H1 (cell line): ENCODE measurements at regions not wholly inside any gene's neighbourhood (a gene's known extent, or its start where the extent isn't known, plus 50 kb on each side); places are given as distances from the start of the nearest gene placed in this dataset.

Experiments
- CTCF ChIA-PET: fragments of 300-600 bp; sonication (Branson Sonifier 250); formaldehyde crosslinking; loops from one replicate; lab custom pipeline; 2021; ENCODE audit not compliant: partially characterized antibody; lab: Charles Lee
- POLR2A ChIA-PET: fragments of 300-600 bp; sonication (Branson Sonifier 250); formaldehyde crosslinking; loops from one replicate; lab custom pipeline; 2021; ENCODE audit warnings: inconsistent platforms; ENCODE audit not compliant: partially characterized antibody; lab: Charles Lee
- DNase-seq, 2 experiments: peaks; one replicate each; pipeline versions ENCODE4 v3.0.0 to v3.0.0-alpha.2; 2010 to 2022; ENCODE audit warnings: low spot score in 2 of 2, low read depth in 1 of 2, mixed read lengths in 1 of 2
- FAIRE-seq: peaks from 2 replicates; lab custom pipeline; 2011; peaks lifted over from hg19 to GRCh38; lab: Jason Lieb, UNC
- H2AFZ ChIP-seq: 2 replicates; pipeline ENCODE4 v1.8.1; 2012; ENCODE audit warnings: low read length, inconsistent platforms
- H2AK5ac ChIP-seq: 2 replicates; pipeline ENCODE4 v1.6.1; 2013; ENCODE audit warnings: low read depth, low read length
- H2BK120ac ChIP-seq: replicated peaks from 2 replicates; pipeline ENCODE3; 2013; ENCODE audit warnings: low read depth, low read length, inconsistent platforms
- H2BK12ac ChIP-seq: 2 replicates; pipeline ENCODE4 v1.6.1; 2013; ENCODE audit warnings: low read depth, low read length
- H2BK15ac ChIP-seq: 2 replicates; pipeline ENCODE4 v1.6.1; 2013; ENCODE audit warnings: low read length
- H2BK20ac ChIP-seq: 2 replicates; pipeline ENCODE4 v1.6.1; 2013; ENCODE audit warnings: low read length
- H2BK5ac ChIP-seq: 2 replicates; pipeline ENCODE4 v1.6.1; 2013; ENCODE audit warnings: low read depth, low read length
- H3K14ac ChIP-seq: 2 replicates; pipeline ENCODE4 v1.6.1; 2013; ENCODE audit warnings: inconsistent platforms; ENCODE audit not compliant: insufficient read length
- H3K18ac ChIP-seq: 2 replicates; pipeline ENCODE4 v1.6.1; 2013; ENCODE audit warnings: low read length; ENCODE audit errors: extremely low read depth
- H3K23ac ChIP-seq: 2 replicates; pipeline ENCODE4 v1.6.1; 2013; ENCODE audit warnings: inconsistent platforms; ENCODE audit not compliant: insufficient read length
- H3K23me2 ChIP-seq: 2 replicates; pipeline ENCODE4 v1.6.1; 2013; ENCODE audit warnings: low read depth, low read length
- H3K27ac ChIP-seq: 2 replicates; pipeline ENCODE4 v1.6.1; 2011; ENCODE audit warnings: low read depth, low read length, inconsistent platforms
- H3K27me3 ChIP-seq, 4 experiments: replicated peaks in 1 of 4; 1 replicate in 1 of 4; 2 replicates in 3 of 4; pipeline versions ENCODE4 v1.6.1 to v1.8.1; 2011 to 2013; ENCODE audit warnings: low read length in 3 of 4, mild to moderate bottlenecking in 3 of 4, inconsistent platforms in 2 of 4, mixed read lengths in 2 of 4, moderate library complexity in 1 of 4; ENCODE audit not compliant: control insufficient read depth in 3 of 4, insufficient read depth in 3 of 4; ENCODE audit errors: extremely low read depth in 1 of 4
- H3K36me3 ChIP-seq, 4 experiments: 2 replicates each; pipeline versions ENCODE4 v1.6.1 to v1.8.1; 2011 to 2013; ENCODE audit warnings: mild to moderate bottlenecking in 4 of 4, low read length in 3 of 4, moderate library complexity in 2 of 4, control low read depth in 1 of 4, inconsistent platforms in 1 of 4; ENCODE audit not compliant: insufficient read depth in 4 of 4, control insufficient read depth in 2 of 4
- H3K4ac ChIP-seq: replicated peaks from 2 replicates; pipeline ENCODE3; 2013; ENCODE audit warnings: low read length, low read depth, mixed read lengths, inconsistent platforms; ENCODE audit not compliant: insufficient read length
- H3K4me1 ChIP-seq, 4 experiments: replicated peaks in 1 of 4; 1 replicate in 1 of 4; 2 replicates in 3 of 4; pipeline versions ENCODE4 v1.6.1 to v1.8.1; 2011 to 2013; ENCODE audit warnings: low read length in 3 of 4, inconsistent platforms in 2 of 4, mixed read lengths in 1 of 4; ENCODE audit not compliant: insufficient read depth in 4 of 4, control insufficient read depth in 3 of 4
- H3K4me2 ChIP-seq, 2 experiments: 2 replicates each; pipeline versions ENCODE4 v1.6.1 to v1.8.1; 2011 to 2013; ENCODE audit warnings: low read depth in 2 of 2, low read length in 2 of 2, control low read depth in 1 of 2, inconsistent platforms in 1 of 2, mild to moderate bottlenecking in 1 of 2; ENCODE audit not compliant: insufficient read depth in 1 of 2
- H3K4me3 ChIP-seq, 4 experiments: fragments of 200-600, 300-600 bp in 1 of 4; sonication (generic), shearing (Covaris generic), sonication (Bioruptor Twin) in 1 of 4; 2 replicates each; pipeline versions ENCODE4 v1.5.1 to v1.8.1; 2011 to 2016; ENCODE audit warnings: low read length in 4 of 4, low read depth in 3 of 4, control low read depth in 2 of 4, inconsistent platforms in 2 of 4, mild to moderate bottlenecking in 2 of 4, mixed read lengths in 1 of 4, moderate library complexity in 1 of 4; ENCODE audit not compliant: insufficient read depth in 2 of 4; ENCODE audit errors: extremely low read depth in 1 of 4
- H3K56ac ChIP-seq: replicated peaks from 2 replicates; pipeline ENCODE3; 2013; ENCODE audit warnings: low read depth, mild to moderate bottlenecking, mixed read lengths, low read length, inconsistent platforms; ENCODE audit not compliant: insufficient read length
- H3K79me1 ChIP-seq: 2 replicates; pipeline ENCODE4 v1.6.1; 2013; ENCODE audit warnings: low read depth, low read length, control low read depth
- H3K79me2 ChIP-seq, 2 experiments: 2 replicates each; pipeline versions ENCODE4 v1.6.1 to v1.8.1; 2012 to 2013; ENCODE audit warnings: low read length in 2 of 2, mild to moderate bottlenecking in 2 of 2, inconsistent platforms in 1 of 2; ENCODE audit not compliant: insufficient read depth in 2 of 2, control insufficient read depth in 1 of 2
- H3K9ac ChIP-seq, 4 experiments: replicated peaks in 1 of 4; 1 replicate in 1 of 4; 2 replicates in 3 of 4; pipeline versions ENCODE4 v1.6.1 to v1.8.1; 2011 to 2013; ENCODE audit warnings: low read depth in 3 of 4, low read length in 3 of 4, control low read depth in 2 of 4, mild to moderate bottlenecking in 2 of 4, moderate library complexity in 2 of 4, inconsistent platforms in 1 of 4; ENCODE audit errors: extremely low read depth in 1 of 4
- H3K9me3 ChIP-seq, 2 experiments: 2 replicates each; pipeline versions ENCODE4 v1.6.1 to v1.8.1; 2012 to 2013; ENCODE audit warnings: mild to moderate bottlenecking in 2 of 2, moderate library complexity in 2 of 2, control low read depth in 1 of 2, inconsistent platforms in 1 of 2, low read depth in 1 of 2, low read length in 1 of 2, mixed read lengths in 1 of 2; ENCODE audit not compliant: insufficient read depth in 2 of 2
- H4K20me1 ChIP-seq, 2 experiments: replicated peaks in 1 of 2; 2 replicates each; pipeline versions ENCODE3 to v1.8.1; 2011 to 2013; ENCODE audit warnings: inconsistent platforms in 2 of 2, low read length in 2 of 2, mild to moderate bottlenecking in 1 of 2; ENCODE audit not compliant: insufficient read depth in 2 of 2, control insufficient read depth in 1 of 2
- H4K5ac ChIP-seq: 2 replicates; pipeline ENCODE4 v1.6.1; 2013; ENCODE audit warnings: low read length, low read depth, mixed read lengths, inconsistent platforms; ENCODE audit not compliant: insufficient read length
- H4K8ac ChIP-seq: 2 replicates; pipeline ENCODE4 v1.8.0; 2013; ENCODE audit warnings: mild to moderate bottlenecking, moderate library complexity, low read length, inconsistent platforms; ENCODE audit not compliant: insufficient read depth; ENCODE audit errors: extremely low read depth
- H4K91ac ChIP-seq: replicated peaks from 2 replicates; pipeline ENCODE3; 2013; ENCODE audit warnings: low read length, mixed read lengths, inconsistent platforms; ENCODE audit not compliant: insufficient read length
- CBX5 ChIP-seq: fragments of 300-800, 300-1000 bp; sonication (generic); IDR thresholded peaks from 2 replicates; pipeline ENCODE4 v1.7.1; 2016; ENCODE audit warnings: antibody characterized with exemption, low read length, low read depth
- CTCF ChIP-seq, 3 experiments: IDR thresholded peaks; 1 replicate in 2 of 3; 2 replicates in 1 of 3; pipeline versions ENCODE4 v1.5.1 to v1.6.1; 2011; ENCODE audit warnings: low read length in 3 of 3, mild to moderate bottlenecking in 3 of 3, inconsistent platforms in 2 of 3, low read depth in 1 of 3, moderate library complexity in 1 of 3; ENCODE audit not compliant: insufficient read depth in 1 of 3; ENCODE audit errors: control extremely low read depth in 1 of 3
- HDAC2 ChIP-seq, 2 experiments: fragments of 300-600 bp in 1 of 2; sonication (generic) in 1 of 2; IDR thresholded peaks; 2 replicates each; pipeline ENCODE4 v1.6.1; 2011 to 2012; ENCODE audit warnings: low read depth in 2 of 2, low read length in 2 of 2, mild to moderate bottlenecking in 2 of 2, moderate library complexity in 2 of 2, borderline replicate concordance in 1 of 2, inconsistent platforms in 1 of 2
- KDM5A ChIP-seq: fragments of 200-600 bp; IDR thresholded peaks from 2 replicates; pipeline ENCODE4 v1.7.1; 2012; ENCODE audit warnings: mild to moderate bottlenecking, low read length, inconsistent platforms, mixed read lengths
- TAF1 ChIP-seq: IDR thresholded peaks from 2 replicates; pipeline ENCODE4 v1.6.1; 2011; ENCODE audit warnings: mild to moderate bottlenecking, low read depth, low read length
- TEAD4 ChIP-seq: IDR thresholded peaks from 2 replicates; pipeline ENCODE4 v1.6.1; 2012; ENCODE audit warnings: low read depth, low read length, inconsistent platforms, mixed read lengths
- ZNF274 ChIP-seq: IDR thresholded peaks from 2 replicates; pipeline ENCODE4 v1.7.0; 2012; ENCODE audit warnings: low read length, borderline replicate concordance; ENCODE audit errors: extremely low read depth
- WGBS, 2 experiments: shearing (Covaris generic) in 1 of 2; methylation state at CpG; one replicate each; pipeline versions ENCODE4 v1.1.6 to v1.1.7; 2013 to 2015; ENCODE audit warnings: low lambda C conversion rate in 2 of 2, mixed read lengths in 2 of 2, inconsistent platforms in 1 of 2, low coverage in 1 of 2, missing lambda C conversion rate in 1 of 2; ENCODE audit not compliant: insufficient replicate concordance in 2 of 2, insufficient coverage in 1 of 2, insufficient read length in 1 of 2; ENCODE audit errors: extremely low coverage in 1 of 2, missing lambda C conversion rate in 1 of 2; 5-methylcytosine and 5-hydroxymethylcytosine counted together

- Histone ChIP-seq H3K14ac (no peak overlapping the region), H3K27ac (no peak overlapping the region), H3K4ac (no peak overlapping the region), H4K8ac (no peak overlapping the region), H3K9ac (no peak overlapping the region), H2AFZ (no peak overlapping the region), H3K4me2 (no peak overlapping the region), H3K4me3 (no peak overlapping the region), H2AK5ac (no peak overlapping the region), H2BK15ac (no peak overlapping the region), H3K79me1 (no peaks in the 10 kb centered on the region), H3K23me2 (no peaks in the 10 kb centered on the region), H3K9me3 (peaks cover 54% of the 10 kb centered on the region in 2 experiments), H3K79me2 (no peaks in the 10 kb centered on the region), H3K27me3 (no peaks in the 10 kb centered on the region), H4K91ac (no peak overlapping the region), H4K5ac (no peak overlapping the region), H3K56ac (no peak overlapping the region), H2BK20ac (no peak overlapping the region), H3K4me1 (no peaks in the 10 kb centered on the region), H2BK120ac (no peak overlapping the region), H2BK12ac (no peak overlapping the region), H2BK5ac (no peak overlapping the region), H3K18ac (no peak overlapping the region), H4K20me1 (no peaks in the 10 kb centered on the region), H3K36me3 (no peaks in the 10 kb centered on the region), H3K23ac (no peak overlapping the region)
- TF ChIP-seq HDAC2 (IDR thresholded peaks at IDR 0.05; ENCODE audit: borderline replicate concordance in 1 of 2, low read depth in 2 of 2, low read length in 2 of 2) (no peak), KDM5A (no peak), TEAD4 (no peak), CBX5 (no peak), CTCF (IDR thresholded peaks at IDR 0.05; ENCODE audit: control extremely low read depth in 1 of 3, insufficient read depth in 1 of 3, low read depth in 1 of 3, low read length in 3 of 3) (no peak), TAF1 (no peak), ZNF274 (no peak)
- POLR2A ChIA-PET, result no interaction called here
- DNase-seq, result no peak
- CTCF ChIA-PET, result no interaction called here
- no peak for FAIRE-seq
- WGBS, 2 experiments, result 88% methylated on average over 11 of the region's 11 CpGs; no CpG with 5 or more reads in 1 of the 2 experiments
Measured at GRCh38 chr17:21815352-21816063, 123.2 kb downstream of the KCNJ18 start.
